Endodermal cell (in vitro differentiated cells): ENCODE measurements at regions not wholly inside any gene's neighbourhood (a gene's known extent, or its start where the extent isn't known, plus 50 kb on each side); places are given as distances from the start of the nearest gene placed in this dataset.
A peak's percentile ranks its signal among the peaks of the same experiment; 100 is the strongest.

Experiments
- DNase-seq: peaks from one replicate; pipeline ENCODE4 v3.0.0-alpha.2; 2017
- H3K27ac ChIP-seq: 2 replicates; pipeline ENCODE4 v1.5.1; 2013; ENCODE audit warnings: mild to moderate bottlenecking, low read depth, low read length, moderate library complexity
- H3K27me3 ChIP-seq: 2 replicates; pipeline ENCODE4 v1.6.1; 2013; ENCODE audit warnings: mild to moderate bottlenecking, low read length, moderate library complexity; ENCODE audit not compliant: insufficient read depth, control insufficient read depth, poor library complexity, severe bottlenecking
- H3K36me3 ChIP-seq: 2 replicates; pipeline ENCODE4 v1.7.0; 2013; ENCODE audit warnings: mild to moderate bottlenecking, low read length, moderate library complexity; ENCODE audit not compliant: control insufficient read depth, insufficient read depth
- H3K4me1 ChIP-seq: one replicate; pipeline ENCODE4 v1.7.0; 2013; ENCODE audit warnings: low read length; ENCODE audit not compliant: control insufficient read depth, insufficient read depth
- H3K4me3 ChIP-seq: 2 replicates; pipeline ENCODE4 v1.5.1; 2013; ENCODE audit warnings: mild to moderate bottlenecking, low read length, moderate library complexity
- H3K9ac ChIP-seq: 2 replicates; pipeline ENCODE4 v1.6.1; 2013; ENCODE audit warnings: mild to moderate bottlenecking, low read length, moderate library complexity; ENCODE audit not compliant: poor library complexity, severe bottlenecking; ENCODE audit errors: extremely low read depth
- H3K9me3 ChIP-seq: 2 replicates; pipeline ENCODE4 v1.6.1; 2013; ENCODE audit warnings: mild to moderate bottlenecking, low read length, moderate library complexity; ENCODE audit not compliant: control insufficient read depth
- H3K27ac Mint-ChIP-seq: 2 replicates; pipeline ENCODE4 v1.8.0; 2020; ENCODE audit warnings: mixed read lengths
- H3K27me3 Mint-ChIP-seq: 2 replicates; pipeline ENCODE4 v1.8.0; 2021; ENCODE audit warnings: mild to moderate bottlenecking, mixed read lengths; ENCODE audit not compliant: insufficient read depth
- H3K36me3 Mint-ChIP-seq: 2 replicates; pipeline ENCODE4 v1.8.0; 2020; ENCODE audit warnings: low read depth, mixed read lengths
- H3K4me1 Mint-ChIP-seq: 2 replicates; pipeline ENCODE4 v1.8.0; 2020; ENCODE audit warnings: mixed read lengths
- H3K4me3 Mint-ChIP-seq: 2 replicates; pipeline ENCODE4 v1.8.0; 2020; ENCODE audit warnings: mild to moderate bottlenecking, moderate library complexity, mixed read lengths
- H3K9me3 Mint-ChIP-seq: 2 replicates; pipeline ENCODE4 v1.8.0; 2020; ENCODE audit warnings: mild to moderate bottlenecking, mixed read lengths
- CTCF ChIP-seq: fragments of 200-600 bp; sonication (generic); conservative IDR thresholded peaks from 2 replicates; pipeline ENCODE4 v1.5.0; 2021; ENCODE audit warnings: antibody characterized with exemption, mild to moderate bottlenecking
- WGBS, 2 experiments: methylation state at CpG; one replicate each; pipeline versions ENCODE4 v1.1.5 to v1.1.7; 2013; ENCODE audit warnings: missing lambda C conversion rate in 2 of 2, mixed read lengths in 1 of 2; ENCODE audit not compliant: insufficient coverage in 1 of 2, insufficient read length in 1 of 2; 5-methylcytosine and 5-hydroxymethylcytosine counted together

GRCh38 chr12:19003141-19003540 is 126.4 kb upstream of the PLEKHA5 start:
- Histone ChIP-seq H3K9me3 (no peaks in the 10 kb centered on the region), H3K4me3 (no peak overlapping the region), H3K36me3 (no peaks in the 10 kb centered on the region), H3K27ac (no peak overlapping the region), H3K27me3 (peaks cover 40% of the 10 kb centered on the region), H3K4me1 (peaks cover 6% of the 10 kb centered on the region), H3K9ac (no peak overlapping the region)
- DNase-seq, result no peak
- Mint-ChIP-seq H3K9me3 (no peaks in the 10 kb centered on the region), H3K4me3 (no peak overlapping the region), H3K36me3 (no peaks in the 10 kb centered on the region), H3K4me1 (peaks cover 19% of the 10 kb centered on the region), H3K27ac (no peak overlapping the region), H3K27me3 (peaks cover 16% of the 10 kb centered on the region)
- 39 to 45% methylated on average over 2 of the region's 2 CpGs for WGBS, 2 experiments
- TF ChIP-seq CTCF, result no peak

GRCh38 chr12:19003987-19004619 is 125.4 kb upstream of the PLEKHA5 start:
- Histone ChIP-seq H3K9ac (no peak overlapping the region), H3K9me3 (no peaks in the 10 kb centered on the region), H3K4me1 (peaks cover 6% of the 10 kb centered on the region), H3K4me3 (no peak overlapping the region), H3K36me3 (no peaks in the 10 kb centered on the region), H3K27me3 (peaks cover 43% of the 10 kb centered on the region), H3K27ac (peak overlapping the region; percentile 60)
- Mint-ChIP-seq H3K4me1 (peaks cover 19% of the 10 kb centered on the region), H3K36me3 (no peaks in the 10 kb centered on the region), H3K27me3 (peaks cover 18% of the 10 kb centered on the region), H3K9me3 (no peaks in the 10 kb centered on the region), H3K4me3 (no peak overlapping the region), H3K27ac (no peak overlapping the region)
- TF ChIP-seq CTCF, result no peak
- 23 to 35% methylated on average over 2 to 4 of the region's 4 CpGs for WGBS, 2 experiments
- DNase-seq, result peak; percentile 70

- H3K27ac Mint-ChIP-seq, result no peak overlapping the region
- H3K4me3 Mint-ChIP-seq, result no peak overlapping the region
- peak; percentile 54 for DNase-seq
- H3K4me1 Mint-ChIP-seq, result peaks cover 29% of the 10 kb centered on the region
- H3K9me3 ChIP-seq, result no peaks in the 10 kb centered on the region
- no peaks in the 10 kb centered on the region for H3K36me3 ChIP-seq
- peaks cover 8% of the 10 kb centered on the region for H3K4me1 ChIP-seq
- H3K27ac ChIP-seq, result no peak overlapping the region
- H3K27me3 ChIP-seq, result peaks cover 43% of the 10 kb centered on the region
- peak overlapping the region; percentile 51 for H3K4me3 ChIP-seq
- no peaks in the 10 kb centered on the region for H3K36me3 Mint-ChIP-seq
- H3K27me3 Mint-ChIP-seq, result peaks cover 18% of the 10 kb centered on the region
- no peak for TF ChIP-seq CTCF
- H3K9ac ChIP-seq, result no peak overlapping the region
- no peaks in the 10 kb centered on the region for H3K9me3 Mint-ChIP-seq
- WGBS, 2 experiments, result 64 to 72% methylated on average over 2 to 4 of the region's 4 CpGs
Measured at GRCh38 chr12:19005257-19005801, 124.2 kb upstream of the PLEKHA5 start.
